ENCODE measurements at regions not wholly inside any gene's neighbourhood (a gene's known extent, or its start where the extent isn't known, plus 50 kb on each side); places are given as distances from the start of the nearest gene placed in this dataset.

- 85% methylated on average over 3 of the region's 3 CpGs for WGBS (ENCODE audit: low lambda C conversion rate)
- peak overlapping the region in 1 of 2 experiments; percentile 50; a peak in 1 of 4 replicates for H3K27ac ChIP-seq (ENCODE audit: low read depth in 2 of 2, low read length in 1 of 2)
- H3K4me2 ChIP-seq: no peak overlapping the region
- no peak overlapping the region for H3K4me3 ChIP-seq (ENCODE audit: low read depth in 2 of 2, low read length in 1 of 2)
- ChIA-PET POLR2A (no interaction called here), CTCF (interaction anchor here (0.7 to 1.9 kb wide), 4 partner anchors 8 to 106 kb away, joined by 3 to 6 read pairs (median 4); no protein-coding TSS in a partner anchor)
- H3K9me2 ChIP-seq: no peaks in the 10 kb centered on the region
- no peaks in the 10 kb centered on the region for H3K36me3 ChIP-seq (replicated peaks in 1 of 2; ENCODE audit: control insufficient read depth in 1 of 2, insufficient read depth in 2 of 2, low read length in 1 of 2)
- no peak for TF ChIP-seq JUND (IDR thresholded peaks at IDR 0.05)
- TF ChIP-seq, protein P1, sequence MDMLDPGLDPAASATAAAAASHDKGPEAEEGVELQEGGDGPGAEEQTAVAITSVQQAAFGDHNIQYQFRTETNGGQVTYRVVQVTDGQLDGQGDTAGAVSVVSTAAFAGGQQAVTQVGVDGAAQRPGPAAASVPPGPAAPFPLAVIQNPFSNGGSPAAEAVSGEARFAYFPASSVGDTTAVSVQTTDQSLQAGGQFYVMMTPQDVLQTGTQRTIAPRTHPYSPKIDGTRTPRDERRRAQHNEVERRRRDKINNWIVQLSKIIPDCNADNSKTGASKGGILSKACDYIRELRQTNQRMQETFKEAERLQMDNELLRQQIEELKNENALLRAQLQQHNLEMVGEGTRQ (IDR thresholded peaks at IDR 0.05; ENCODE audit: borderline replicate concordance, low read depth, low read length): no peak
- no peak for TF ChIP-seq RAD21 (IDR thresholded peaks at IDR 0.05; ENCODE audit: low read length)
- no peak for TF ChIP-seq MXI1 (IDR thresholded peaks at IDR 0.05; ENCODE audit: low read depth, low read length)
- no peak for TF ChIP-seq GATA2 (CRISPR knock-in tag; IDR thresholded peaks at IDR 0.05)
- no peak for TF ChIP-seq FOXJ3 (CRISPR knock-in tag; IDR thresholded peaks at IDR 0.05)
- no peak for TF ChIP-seq SIN3A (IDR thresholded peaks at IDR 0.05; ENCODE audit: borderline replicate concordance, low read depth, low read length)
- no peak for TF ChIP-seq POLR2AphosphoS5 (IDR thresholded peaks at IDR 0.05; ENCODE audit: low read depth, low read length)
- TF ChIP-seq, protein P2, sequence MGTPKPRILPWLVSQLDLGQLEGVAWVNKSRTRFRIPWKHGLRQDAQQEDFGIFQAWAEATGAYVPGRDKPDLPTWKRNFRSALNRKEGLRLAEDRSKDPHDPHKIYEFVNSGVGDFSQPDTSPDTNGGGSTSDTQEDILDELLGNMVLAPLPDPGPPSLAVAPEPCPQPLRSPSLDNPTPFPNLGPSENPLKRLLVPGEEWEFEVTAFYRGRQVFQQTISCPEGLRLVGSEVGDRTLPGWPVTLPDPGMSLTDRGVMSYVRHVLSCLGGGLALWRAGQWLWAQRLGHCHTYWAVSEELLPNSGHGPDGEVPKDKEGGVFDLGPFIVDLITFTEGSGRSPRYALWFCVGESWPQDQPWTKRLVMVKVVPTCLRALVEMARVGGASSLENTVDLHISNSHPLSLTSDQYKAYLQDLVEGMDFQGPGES (IDR thresholded peaks at IDR 0.05; ENCODE audit: low read depth, low read length): no peak
- TF ChIP-seq RFX5 (IDR thresholded peaks at IDR 0.05; ENCODE audit: low read length): no peak
- TF ChIP-seq ELF1 (IDR thresholded peaks at IDR 0.05): no peak
- TF ChIP-seq TCF12 (IDR thresholded peaks at IDR 0.05): no peak
- no peak for TF ChIP-seq RXRA (IDR thresholded peaks at IDR 0.05; ENCODE audit: borderline replicate concordance, low read depth)
- TF ChIP-seq GABPA (IDR thresholded peaks at IDR 0.05; ENCODE audit: low read depth): no peak
- no peak for TF ChIP-seq EP300 (IDR thresholded peaks at IDR 0.05; ENCODE audit: borderline replicate concordance in 1 of 2, low read depth in 1 of 2, low read length in 1 of 2)
- H3K4me1 ChIP-seq (ENCODE audit: control insufficient read depth in 1 of 2, insufficient read depth in 2 of 2, low read depth in 1 of 2, low read length in 1 of 2): peaks cover 10 to 44% of the 10 kb centered on the region in 2 experiments; a peak in 3 of 4 replicates
- no peaks in the 10 kb centered on the region for H3K79me2 ChIP-seq (ENCODE audit: insufficient read depth)
- H3K9me3 ChIP-seq: no peaks in the 10 kb centered on the region
- no peaks in the 10 kb centered on the region for H3F3A ChIP-seq (replicated peaks; ENCODE audit: insufficient read depth)
- H3K27me3 ChIP-seq (ENCODE audit: insufficient read depth): no peaks in the 10 kb centered on the region
- H2AFZ ChIP-seq (ENCODE audit: low read depth): no peak overlapping the region
- no peak overlapping the region for H3K9ac ChIP-seq
- DNase-seq: peak; percentile 30
- no peaks in the 10 kb centered on the region for H4K20me1 ChIP-seq (ENCODE audit: insufficient read depth)
These were observed 98.0 kb upstream of the KCNG1 start for GRCh38 chr20:51120868-51121267.

DNA sequence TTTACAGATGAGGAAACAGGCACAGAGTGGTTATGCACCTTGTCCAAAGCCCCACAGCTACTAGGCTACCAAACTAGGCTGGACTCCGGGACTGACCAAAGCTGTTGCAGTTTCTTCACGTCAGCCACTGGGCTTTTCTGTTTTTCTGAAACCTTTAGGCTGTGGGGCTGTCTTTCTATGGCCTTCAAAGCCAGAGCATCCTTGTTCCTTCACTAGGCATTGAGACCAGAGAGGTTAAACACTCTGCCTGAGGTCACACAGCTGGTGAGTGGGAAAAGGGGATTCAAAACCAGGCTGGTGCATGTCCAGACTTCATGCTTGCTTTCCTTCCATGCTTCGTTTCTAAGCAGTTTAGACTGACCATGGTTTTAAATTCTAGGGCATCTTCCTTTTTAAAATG, 97.5 kb upstream of the KCNG1 start:
- no peak for DNase-seq
- Histone ChIP-seq H2AFZ (ENCODE audit: low read depth) (no peak overlapping the region), H3K27me3 (ENCODE audit: insufficient read depth) (no peaks in the 10 kb centered on the region)

More for the DNA sequence above, 97.5 kb upstream of the KCNG1 start:
- no peaks in the 10 kb centered on the region for H3K79me2 ChIP-seq (ENCODE audit: insufficient read depth)
- no peaks in the 10 kb centered on the region for H4K20me1 ChIP-seq (ENCODE audit: insufficient read depth)
- no peaks in the 10 kb centered on the region for H3K36me3 ChIP-seq (replicated peaks in 1 of 2; ENCODE audit: control insufficient read depth in 1 of 2, insufficient read depth in 2 of 2, low read length in 1 of 2)
- ChIA-PET CTCF (interaction anchor here (0.7 to 1.9 kb wide), 4 partner anchors 9 to 105 kb away, joined by 3 to 6 read pairs (median 4); no protein-coding TSS in a partner anchor), POLR2A (no interaction called here)
- H3K9ac ChIP-seq: no peak overlapping the region
- no peak overlapping the region for H3K4me2 ChIP-seq
- peaks cover 10 to 40% of the 10 kb centered on the region in 2 experiments; a peak in 3 of 4 replicates for H3K4me1 ChIP-seq (ENCODE audit: control insufficient read depth in 1 of 2, insufficient read depth in 2 of 2, low read depth in 1 of 2, low read length in 1 of 2)
- no peaks in the 10 kb centered on the region for H3K9me2 ChIP-seq
- WGBS (ENCODE audit: low lambda C conversion rate): 69% methylated on average over 3 of the region's 3 CpGs
- no peak overlapping the region for H3K4me3 ChIP-seq (ENCODE audit: low read depth in 2 of 2, low read length in 1 of 2)
- no peaks in the 10 kb centered on the region for H3K9me3 ChIP-seq
- no peak for TF ChIP-seq SMC3 (IDR thresholded peaks at IDR 0.05; ENCODE audit: low read depth, low read length)
- TF ChIP-seq, protein P3, sequence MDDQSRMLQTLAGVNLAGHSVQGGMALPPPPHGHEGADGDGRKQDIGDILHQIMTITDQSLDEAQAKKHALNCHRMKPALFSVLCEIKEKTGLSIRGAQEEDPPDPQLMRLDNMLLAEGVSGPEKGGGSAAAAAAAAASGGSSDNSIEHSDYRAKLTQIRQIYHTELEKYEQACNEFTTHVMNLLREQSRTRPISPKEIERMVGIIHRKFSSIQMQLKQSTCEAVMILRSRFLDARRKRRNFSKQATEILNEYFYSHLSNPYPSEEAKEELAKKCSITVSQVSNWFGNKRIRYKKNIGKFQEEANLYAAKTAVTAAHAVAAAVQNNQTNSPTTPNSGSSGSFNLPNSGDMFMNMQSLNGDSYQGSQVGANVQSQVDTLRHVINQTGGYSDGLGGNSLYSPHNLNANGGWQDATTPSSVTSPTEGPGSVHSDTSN (IDR thresholded peaks at IDR 0.05): no peak
- H3K27ac ChIP-seq (ENCODE audit: low read depth in 2 of 2, low read length in 1 of 2): no peak overlapping the region
- no peaks in the 10 kb centered on the region for H3F3A ChIP-seq (replicated peaks; ENCODE audit: insufficient read depth)

Measured in SK-N-SH (cell line).